ENCODE measurements at regions not wholly inside any gene's neighbourhood (a gene's known extent, or its start where the extent isn't known, plus 50 kb on each side); places are given as distances from the start of the nearest gene placed in this dataset.

DNA sequence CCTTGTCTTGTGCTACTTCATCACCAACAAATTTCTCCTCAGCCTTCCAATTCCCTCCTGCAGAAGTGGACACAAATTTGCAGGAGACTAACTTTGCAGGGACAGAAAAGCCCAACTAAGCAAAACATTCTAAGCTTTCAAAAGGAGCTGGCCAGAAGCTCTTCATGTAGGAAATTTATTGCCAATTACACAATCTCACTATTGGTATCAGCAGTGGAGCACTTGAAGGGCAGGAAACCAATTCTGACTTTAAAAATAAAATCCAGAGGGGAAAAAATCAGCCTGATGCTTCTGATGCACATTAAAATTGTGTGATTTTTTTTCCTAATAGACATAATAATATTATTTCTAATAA is 193.3 kb downstream of the LY86 start:
- Mint-ChIP-seq H3K36me3 (ENCODE audit: low read depth) (no peaks in the 10 kb centered on the region), H3K4me1 (peaks cover 1% of the 10 kb centered on the region), H3K27me3 (ENCODE audit: insufficient read depth) (peaks cover 1% of the 10 kb centered on the region), H3K4me3 (no peak overlapping the region), H3K27ac (no peak overlapping the region), H3K9me3 (peaks cover 2% of the 10 kb centered on the region)
- Histone ChIP-seq H3K27ac (ENCODE audit: low read depth, low read length) (no peak overlapping the region), H3K9me3 (ENCODE audit: control insufficient read depth, low read length) (peaks cover under 1% of the 10 kb centered on the region), H3K27me3 (ENCODE audit: control insufficient read depth, insufficient read depth, low read length, poor library complexity, severe bottlenecking) (no peaks in the 10 kb centered on the region), H3K9ac (ENCODE audit: extremely low read depth, low read length, poor library complexity, severe bottlenecking) (no peak overlapping the region), H3K4me1 (ENCODE audit: control insufficient read depth, insufficient read depth, low read length) (no peaks in the 10 kb centered on the region), H3K4me3 (ENCODE audit: low read length) (no peak overlapping the region), H3K36me3 (ENCODE audit: control insufficient read depth, insufficient read depth, low read length) (no peaks in the 10 kb centered on the region)
- DNase-seq = no peak
- TF ChIP-seq CTCF (conservative IDR thresholded peaks at IDR 0.05) = no peak

- Mint-ChIP-seq H3K36me3 (ENCODE audit: low read depth) (no peaks in the 10 kb centered on the region), H3K4me1 (peaks cover 1% of the 10 kb centered on the region), H3K4me3 (no peak overlapping the region), H3K27me3 (ENCODE audit: insufficient read depth) (peaks cover 1% of the 10 kb centered on the region), H3K9me3 (no peaks in the 10 kb centered on the region), H3K27ac (no peak overlapping the region)
- no peak for DNase-seq
- Histone ChIP-seq H3K27ac (ENCODE audit: low read depth, low read length) (no peak overlapping the region), H3K27me3 (ENCODE audit: control insufficient read depth, insufficient read depth, low read length, poor library complexity, severe bottlenecking) (no peaks in the 10 kb centered on the region), H3K4me1 (ENCODE audit: control insufficient read depth, insufficient read depth, low read length) (no peaks in the 10 kb centered on the region), H3K4me3 (ENCODE audit: low read length) (no peak overlapping the region), H3K9me3 (ENCODE audit: control insufficient read depth, low read length) (no peaks in the 10 kb centered on the region), H3K9ac (ENCODE audit: extremely low read depth, low read length, poor library complexity, severe bottlenecking) (no peak overlapping the region), H3K36me3 (ENCODE audit: control insufficient read depth, insufficient read depth, low read length) (no peaks in the 10 kb centered on the region)
- TF ChIP-seq CTCF (conservative IDR thresholded peaks at IDR 0.05) = no peak
- WGBS, 2 experiments (ENCODE audit: insufficient coverage in 1 of 2, insufficient read length in 1 of 2) = 91% methylated on average over 2 of the region's 2 CpGs; no CpG with 5 or more reads in 1 of the 2 experiments
These were observed 195.2 kb downstream of the LY86 start for GRCh38 chr6:6783721-6784120.

- Histone ChIP-seq H3K4me1 (ENCODE audit: control insufficient read depth, insufficient read depth, low read length) (no peaks in the 10 kb centered on the region), H3K4me3 (ENCODE audit: low read length) (no peak overlapping the region), H3K27me3 (ENCODE audit: control insufficient read depth, insufficient read depth, low read length, poor library complexity, severe bottlenecking) (no peaks in the 10 kb centered on the region), H3K27ac (ENCODE audit: low read depth, low read length) (no peak overlapping the region), H3K9me3 (ENCODE audit: control insufficient read depth, low read length) (no peaks in the 10 kb centered on the region), H3K36me3 (ENCODE audit: control insufficient read depth, insufficient read depth, low read length) (no peaks in the 10 kb centered on the region), H3K9ac (ENCODE audit: extremely low read depth, low read length, poor library complexity, severe bottlenecking) (no peak overlapping the region)
- Mint-ChIP-seq H3K4me3 (no peak overlapping the region), H3K27me3 (ENCODE audit: insufficient read depth) (peaks cover 1% of the 10 kb centered on the region), H3K4me1 (peaks cover 1% of the 10 kb centered on the region), H3K9me3 (no peaks in the 10 kb centered on the region), H3K36me3 (ENCODE audit: low read depth) (no peaks in the 10 kb centered on the region), H3K27ac (no peak overlapping the region)
- TF ChIP-seq CTCF (conservative IDR thresholded peaks at IDR 0.05) = no peak
- DNase-seq = no peak
- WGBS, 2 experiments (ENCODE audit: insufficient coverage in 1 of 2, insufficient read length in 1 of 2) = 94 to 100% methylated on average over 2 of the region's 2 CpGs
These were observed 196.1 kb downstream of the LY86 start for GRCh38 chr6:6784514-6785162.
